Neural progenitor cell (in vitro differentiated cells): ENCODE measurements at regions not wholly inside any gene's neighbourhood (a gene's known extent, or its start where the extent isn't known, plus 50 kb on each side); places are given as distances from the start of the nearest gene placed in this dataset.

Source experiments
- DNase-seq: peaks from one replicate; pipeline ENCODE4 v3.0.0-alpha.2; 2016; ENCODE audit warnings: low spot score
- H2AFZ ChIP-seq: fragments of 200-600 bp; sonication (generic); replicated peaks from 2 replicates; pipeline ENCODE4 v1.6.1; 2016; ENCODE audit warnings: antibody characterized with exemption
- H3F3A ChIP-seq: fragments of 200-600 bp; sonication (generic); 2 replicates; pipeline ENCODE4 v1.6.1; 2016; ENCODE audit warnings: antibody characterized with exemption, low read depth
- H3K27ac ChIP-seq: fragments of 200-600 bp; sonication (generic); 2 replicates; pipeline ENCODE4 v1.5.1; 2016; ENCODE audit warnings: mild to moderate bottlenecking
- H3K27me3 ChIP-seq: fragments of 200-600 bp; sonication (generic); 2 replicates; pipeline ENCODE4 v1.6.1; 2016; ENCODE audit warnings: mild to moderate bottlenecking, moderate library complexity
- H3K36me3 ChIP-seq: fragments of 200-600 bp; sonication (generic); 2 replicates; pipeline ENCODE4 v1.5.1; 2016
- H3K4me1 ChIP-seq: fragments of 200-600 bp; sonication (generic); 2 replicates; pipeline ENCODE4 v1.6.1; 2016; ENCODE audit warnings: mixed run types
- H3K4me2 ChIP-seq: fragments of 200-600 bp; sonication (generic); 2 replicates; pipeline ENCODE4 v1.6.1; 2016
- H3K4me3 ChIP-seq: fragments of 200-600 bp; sonication (generic); 2 replicates; pipeline ENCODE4 v1.5.1; 2016
- H3K79me2 ChIP-seq: fragments of 200-600 bp; sonication (generic); 2 replicates; pipeline ENCODE4 v1.6.1; 2016; ENCODE audit warnings: low read depth
- H3K9ac ChIP-seq: fragments of 200-600 bp; sonication (generic); 2 replicates; pipeline ENCODE4 v1.6.1; 2016
- H3K9me3 ChIP-seq: fragments of 200-600 bp; sonication (generic); 2 replicates; pipeline ENCODE4 v1.5.1; 2016; ENCODE audit warnings: low read depth
- H4K20me1 ChIP-seq: fragments of 200-600 bp; sonication (generic); 2 replicates; pipeline ENCODE4 v1.6.1; 2016; ENCODE audit warnings: low read depth
- H3K27ac Mint-ChIP-seq: 3 replicates; pipeline ENCODE4 v1.8.0; 2021; ENCODE audit warnings: mixed read lengths
- H3K27me3 Mint-ChIP-seq: 2 replicates; pipeline ENCODE4 v1.8.0; 2022; ENCODE audit warnings: low read depth, mild to moderate bottlenecking, inconsistent platforms, moderate library complexity, mixed read lengths; ENCODE audit not compliant: insufficient read depth
- H3K36me3 Mint-ChIP-seq: 3 replicates; pipeline ENCODE4 v1.8.0; 2021; ENCODE audit warnings: mixed read lengths
- H3K4me1 Mint-ChIP-seq: 3 replicates; pipeline ENCODE4 v1.8.0; 2021; ENCODE audit warnings: mixed read lengths
- H3K4me3 Mint-ChIP-seq: 3 replicates; pipeline ENCODE4 v1.8.0; 2021; ENCODE audit warnings: mild to moderate bottlenecking, moderate library complexity, mixed read lengths
- H3K9me3 Mint-ChIP-seq: 3 replicates; pipeline ENCODE4 v1.8.0; 2020; ENCODE audit warnings: mixed read lengths
- CTCF ChIP-seq: fragments of 200-600 bp; sonication (generic); IDR thresholded peaks from 2 replicates; pipeline ENCODE4 v1.5.1; 2017; ENCODE audit warnings: antibody characterized with exemption, mild to moderate bottlenecking
- EZH2 ChIP-seq: fragments of 200-600 bp; sonication (generic); IDR thresholded peaks from 2 replicates; pipeline ENCODE4 v1.6.1; 2017; ENCODE audit warnings: antibody characterized with exemption, mild to moderate bottlenecking, moderate library complexity
- EZH2phosphoT487 ChIP-seq: fragments of 200-600 bp; sonication (generic); IDR thresholded peaks from 2 replicates; pipeline ENCODE4 v1.6.1; 2017; ENCODE audit warnings: antibody characterized with exemption

DNA sequence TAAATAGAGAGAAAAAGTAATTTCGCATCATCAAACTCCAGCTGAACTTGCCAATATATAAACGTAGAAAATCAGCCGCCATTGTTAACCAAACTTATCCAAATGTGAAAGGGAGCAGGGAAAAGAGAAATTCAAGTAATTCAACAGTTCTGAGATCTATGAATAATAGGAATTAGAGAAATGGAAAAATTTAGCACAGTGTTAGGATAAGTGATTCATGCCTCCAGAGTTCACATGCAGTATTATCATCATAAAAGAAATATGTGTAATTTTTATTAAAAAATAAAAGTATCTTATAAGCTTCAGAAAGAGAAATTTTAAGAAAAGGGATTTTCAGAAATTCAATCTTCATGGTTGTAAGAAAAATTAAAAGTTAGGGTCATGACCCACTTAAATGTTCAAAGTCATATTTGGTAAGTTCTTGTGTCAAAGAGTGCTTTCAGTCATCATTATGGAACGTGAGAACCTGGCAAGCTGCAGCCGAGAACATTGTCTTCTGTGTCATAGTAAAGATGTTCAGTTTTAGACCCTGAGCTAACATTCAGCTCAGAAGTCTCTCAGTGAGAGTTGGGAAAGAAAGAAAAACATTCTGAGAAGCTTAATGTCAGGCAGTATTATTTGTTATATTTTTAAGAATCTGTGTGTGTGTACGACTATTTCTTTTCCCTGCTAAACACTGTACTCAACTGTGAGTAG, 414.3 kb upstream of the RGPD4 start:
- H3K9me3 Mint-ChIP-seq = peaks cover 3% of the 10 kb centered on the region
- H3F3A ChIP-seq = no peaks in the 10 kb centered on the region
- H3K4me1 Mint-ChIP-seq = peaks cover 5% of the 10 kb centered on the region
- H3K4me3 ChIP-seq = no peak overlapping the region
- peaks cover 2% of the 10 kb centered on the region for H3K27me3 Mint-ChIP-seq
- H3K36me3 Mint-ChIP-seq = no peaks in the 10 kb centered on the region
- no peak overlapping the region for H3K9ac ChIP-seq
- H2AFZ ChIP-seq = no peak overlapping the region
- H4K20me1 ChIP-seq = no peaks in the 10 kb centered on the region
- H3K27ac Mint-ChIP-seq = no peak overlapping the region
- no peaks in the 10 kb centered on the region for H3K9me3 ChIP-seq
- no peaks in the 10 kb centered on the region for H3K4me1 ChIP-seq
- no peak overlapping the region for H3K27ac ChIP-seq
- DNase-seq = no peak
- TF ChIP-seq CTCF = no peak
- no peak for TF ChIP-seq EZH2
- no peak for TF ChIP-seq EZH2phosphoT487
- H3K36me3 ChIP-seq = no peaks in the 10 kb centered on the region
- H3K4me2 ChIP-seq = no peak overlapping the region
- no peaks in the 10 kb centered on the region for H3K79me2 ChIP-seq
- no peak overlapping the region for H3K4me3 Mint-ChIP-seq
- H3K27me3 ChIP-seq = no peaks in the 10 kb centered on the region

DNA sequence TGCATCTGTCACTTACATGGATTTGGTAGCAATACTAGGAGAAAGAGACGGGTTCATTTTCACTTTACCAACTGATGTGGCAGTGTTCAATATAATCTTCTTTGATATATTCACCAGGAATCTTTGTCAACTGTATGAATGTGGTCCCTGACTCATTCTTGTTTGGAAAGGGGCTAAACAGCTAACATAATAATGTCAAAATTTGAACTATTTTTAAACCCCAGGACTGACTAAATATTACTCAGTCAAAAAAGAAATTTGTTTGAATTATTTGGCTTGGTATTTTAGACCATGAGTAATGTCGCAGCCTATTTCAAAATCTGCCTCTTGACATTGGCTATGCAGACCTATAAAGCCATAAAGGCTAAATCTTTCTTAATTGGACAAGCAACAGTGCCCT, 413.7 kb upstream of the RGPD4 start:
- H3K9me3 Mint-ChIP-seq = peaks cover 3% of the 10 kb centered on the region
- TF ChIP-seq EZH2phosphoT487 (no peak), CTCF (no peak), EZH2 (no peak)

GRCh38 chr2:107414376-107414775, 412.3 kb upstream of the RGPD4 start:
- H3K9me3 ChIP-seq = no peaks in the 10 kb centered on the region
- Mint-ChIP-seq H3K9me3 (peaks cover 3% of the 10 kb centered on the region), H3K27ac (no peak overlapping the region), H3K4me1 (peaks cover 6% of the 10 kb centered on the region), H3K4me3 (no peak overlapping the region), H3K27me3 (peaks cover 4% of the 10 kb centered on the region), H3K36me3 (no peaks in the 10 kb centered on the region)
- H3F3A ChIP-seq = no peaks in the 10 kb centered on the region
- no peaks in the 10 kb centered on the region for H3K79me2 ChIP-seq
- H3K27me3 ChIP-seq = no peaks in the 10 kb centered on the region
- no peak for TF ChIP-seq EZH2
- no peak for TF ChIP-seq EZH2phosphoT487
- no peak for TF ChIP-seq CTCF
- no peak overlapping the region for H3K27ac ChIP-seq
- no peaks in the 10 kb centered on the region for H3K36me3 ChIP-seq
- no peak overlapping the region for H3K9ac ChIP-seq
- DNase-seq = no peak
- H2AFZ ChIP-seq = peak overlapping the region; percentile 30
- no peak overlapping the region for H3K4me3 ChIP-seq
- no peaks in the 10 kb centered on the region for H4K20me1 ChIP-seq
- H3K4me1 ChIP-seq = peaks cover 6% of the 10 kb centered on the region
- H3K4me2 ChIP-seq = no peak overlapping the region

More for the DNA sequence above, 413.7 kb upstream of the RGPD4 start:
- no peak overlapping the region for H3K4me3 ChIP-seq
- H4K20me1 ChIP-seq = no peaks in the 10 kb centered on the region
- Mint-ChIP-seq H3K4me3 (no peak overlapping the region), H3K4me1 (peaks cover 9% of the 10 kb centered on the region), H3K36me3 (no peaks in the 10 kb centered on the region), H3K27me3 (peaks cover 4% of the 10 kb centered on the region), H3K27ac (no peak overlapping the region)
- no peak for DNase-seq
- no peak overlapping the region for H3K27ac ChIP-seq
- no peaks in the 10 kb centered on the region for H3K4me1 ChIP-seq
- no peaks in the 10 kb centered on the region for H3K9me3 ChIP-seq
- no peaks in the 10 kb centered on the region for H3K27me3 ChIP-seq
- no peaks in the 10 kb centered on the region for H3K36me3 ChIP-seq
- H2AFZ ChIP-seq = no peak overlapping the region
- no peaks in the 10 kb centered on the region for H3K79me2 ChIP-seq
- H3K4me2 ChIP-seq = no peak overlapping the region
- no peaks in the 10 kb centered on the region for H3F3A ChIP-seq
- H3K9ac ChIP-seq = no peak overlapping the region
